GM12892 (cell line): ENCODE measurements at regions not wholly inside any gene's neighbourhood (a gene's known extent, or its start where the extent isn't known, plus 50 kb on each side); places are given as distances from the start of the nearest gene placed in this dataset.
"Not testable (repeated sequence)": the region's sequence is repeated elsewhere in the genome, so short reads cannot be mapped to it uniquely, and the experiment has no call there.

ENCODE experiments used
- DNase-seq: peaks from one replicate; pipeline ENCODE4 v3.0.0; 2011; ENCODE audit not compliant: insufficient read length
- FAIRE-seq: peaks from 2 replicates; lab custom pipeline; 2011; peaks lifted over from hg19 to GRCh38; lab: Jason Lieb, UNC
- POLR2A ChIP-seq: IDR thresholded peaks from 2 replicates; pipeline ENCODE4 v1.6.1; 2011; ENCODE audit warnings: low read depth, low read length, control low read depth
- POLR2AphosphoS5 ChIP-seq: IDR thresholded peaks from 2 replicates; pipeline ENCODE4 v1.6.1; 2011; ENCODE audit warnings: low read depth, low read length, control low read depth
- TAF1 ChIP-seq: IDR thresholded peaks from 2 replicates; pipeline ENCODE4 v1.6.1; 2011; ENCODE audit warnings: low read depth, mild to moderate bottlenecking, control low read depth, low read length, borderline replicate concordance

- TF ChIP-seq TAF1 (no peak), POLR2AphosphoS5 (no peak), POLR2A (no peak)
- DNase-seq (no peak), FAIRE-seq (no peak)
These were observed 293.9 kb upstream of the AMIGO2 start for GRCh38 chr12:47373554-47374150.

GRCh38 chr12:47370421-47370820 lies 290.7 kb upstream of the AMIGO2 start:
- FAIRE-seq (no peak), DNase-seq (no peak)
- no peak for TF ChIP-seq TAF1
- TF ChIP-seq POLR2AphosphoS5, result no peak
- no peak for TF ChIP-seq POLR2A

- DNase-seq (no peak), FAIRE-seq (no peak)
- TF ChIP-seq TAF1 (no peak), POLR2A (no peak), POLR2AphosphoS5 (no peak)
These were observed 289.3 kb upstream of the AMIGO2 start for GRCh38 chr12:47369085-47369484.

GRCh38 chr12:47367912-47368537 lies 288.3 kb upstream of the AMIGO2 start:
- no peak for DNase-seq
- FAIRE-seq, result no peak
- TF ChIP-seq POLR2A (no peak), POLR2AphosphoS5 (no peak), TAF1 (no peak)

GRCh38 chr12:47366579-47366978 lies 286.8 kb upstream of the AMIGO2 start:
- DNase-seq, result no peak
- no peak for FAIRE-seq
- no peak for TF ChIP-seq POLR2A
- TF ChIP-seq POLR2AphosphoS5, result no peak
- TF ChIP-seq TAF1, result no peak

GRCh38 chr12:47366157-47366556 lies 286.4 kb upstream of the AMIGO2 start:
- no peak for TF ChIP-seq POLR2AphosphoS5
- no peak for TF ChIP-seq TAF1
- TF ChIP-seq POLR2A, result no peak
- DNase-seq (no peak), FAIRE-seq (no peak)

- DNase-seq, FAIRE-seq: not testable (repeated sequence)
These were observed 285.8 kb upstream of the AMIGO2 start for GRCh38 chr12:47365443-47366076.

GRCh38 chr12:47364261-47364660 lies 284.5 kb upstream of the AMIGO2 start:
- FAIRE-seq, result no peak
- DNase-seq, result no peak
- TF ChIP-seq POLR2AphosphoS5, result no peak
- no peak for TF ChIP-seq TAF1
- TF ChIP-seq POLR2A, result no peak

- no peak for TF ChIP-seq TAF1
- no peak for TF ChIP-seq POLR2AphosphoS5
- TF ChIP-seq POLR2A, result no peak
- DNase-seq, result no peak
- FAIRE-seq, result no peak
These were observed 282.5 kb upstream of the AMIGO2 start for GRCh38 chr12:47362126-47362705.

- DNase-seq (no peak), FAIRE-seq (peak; percentile 87)
- TF ChIP-seq POLR2AphosphoS5, result no peak
- no peak for TF ChIP-seq POLR2A
- no peak for TF ChIP-seq TAF1
These were observed 281.7 kb upstream of the AMIGO2 start for GRCh38 chr12:47361389-47362021.

- DNase-seq, result no peak
- TF ChIP-seq POLR2A (no peak), TAF1 (no peak), POLR2AphosphoS5 (no peak)
- peak; percentile 64 for FAIRE-seq
These were observed 281.1 kb upstream of the AMIGO2 start for GRCh38 chr12:47360771-47361388.

GRCh38 chr12:47360093-47360480 lies 280.3 kb upstream of the AMIGO2 start:
- FAIRE-seq (no peak), DNase-seq (no peak)
- no peak for TF ChIP-seq POLR2A
- TF ChIP-seq TAF1, result no peak
- no peak for TF ChIP-seq POLR2AphosphoS5
